NCI-H2171 treated with DMSO at 0.1 percent for 48 hours (cell line): ENCODE measurements at regions not wholly inside any gene's neighbourhood (a gene's known extent, or its start where the extent isn't known, plus 50 kb on each side); places are given as distances from the start of the nearest gene placed in this dataset.
"Not testable (repeated sequence)": the region's sequence is repeated elsewhere in the genome, so short reads cannot be mapped to it uniquely, and the experiment has no call there.

ENCODE experiments used
- DNase-seq: peaks from one replicate; lab custom pipeline; 2025; lab: John Stamatoyannopoulos, UW

DNA sequence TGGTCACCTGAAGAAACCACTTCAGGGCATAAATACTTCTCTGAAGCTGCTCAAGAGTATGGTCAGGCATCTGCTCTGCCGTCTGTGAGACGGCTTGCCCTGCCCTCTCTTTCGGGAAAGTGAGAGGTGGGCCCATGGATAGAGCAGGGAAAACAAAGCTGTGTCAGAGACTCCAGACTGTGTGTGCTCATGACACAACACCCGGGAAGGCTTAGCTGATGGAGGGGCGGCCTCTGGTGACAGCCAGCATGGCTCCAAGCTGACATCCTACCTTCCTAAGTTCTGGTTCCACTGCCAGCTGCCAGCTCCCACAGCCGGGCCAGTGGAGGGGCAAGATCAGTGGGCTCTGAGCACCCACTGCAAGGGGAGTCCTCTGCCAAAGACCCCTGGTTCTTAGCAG is 215.3 kb downstream of the ANKRD30B start:
- DNase-seq, result no peak

DNA sequence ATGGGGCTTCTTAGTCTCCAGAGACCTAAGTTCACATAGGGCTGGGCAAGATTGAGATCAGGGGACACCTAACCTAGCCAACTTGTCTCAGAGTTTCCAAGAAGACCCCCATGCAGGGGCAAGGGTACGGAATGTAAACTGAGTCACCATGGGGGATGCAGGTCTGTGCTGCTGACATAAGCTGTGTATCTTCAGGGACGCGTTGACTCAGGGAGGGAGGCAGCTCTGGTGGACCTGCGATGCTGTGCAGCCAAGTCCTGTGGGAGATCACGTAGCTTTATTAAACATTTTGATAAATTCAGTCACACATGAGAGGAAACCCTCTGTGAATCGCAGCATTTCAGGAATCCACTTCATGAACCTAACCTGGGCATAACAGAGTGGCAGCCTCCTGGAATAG is 216.0 kb downstream of the ANKRD30B start:
- DNase-seq, result no peak

DNA sequence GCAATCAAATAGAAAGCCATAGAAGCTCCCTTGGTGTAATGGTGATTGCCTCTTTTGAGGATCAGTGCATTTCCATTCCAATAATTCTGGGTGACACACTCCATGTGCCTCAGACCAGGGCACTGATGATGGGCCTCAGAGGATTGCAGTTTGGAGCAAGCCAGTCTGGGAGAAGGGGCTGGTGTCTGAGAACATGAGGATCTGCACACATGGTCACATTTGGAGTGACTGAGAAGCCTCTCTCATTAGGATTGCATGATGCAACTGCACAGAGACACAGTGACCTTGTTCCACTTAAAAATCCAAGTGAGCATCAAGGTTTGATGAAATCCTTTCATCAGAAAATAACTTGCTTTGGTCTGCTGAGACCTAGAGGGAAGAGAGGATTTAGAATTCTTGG is 216.4 kb downstream of the ANKRD30B start:
- DNase-seq, result no peak

DNA sequence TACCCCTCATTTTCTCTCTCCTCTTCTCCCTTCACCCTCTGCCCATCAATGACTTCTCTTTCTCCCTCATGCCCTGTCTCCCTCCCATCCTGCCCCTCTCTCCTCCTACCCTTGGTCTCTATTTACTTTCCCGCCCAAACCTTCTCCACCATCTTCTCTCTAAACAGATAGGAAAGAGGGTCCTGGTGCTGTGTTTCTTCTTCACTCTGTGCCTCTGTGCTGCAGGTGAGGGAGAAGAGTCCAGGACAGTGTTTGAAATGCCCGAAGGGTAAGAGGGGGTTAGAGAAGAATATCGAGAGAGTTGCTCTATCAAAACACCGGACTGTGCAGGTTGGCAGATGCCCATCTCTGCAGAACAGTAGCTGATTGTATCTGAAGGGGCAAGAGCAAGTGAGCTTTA is 217.0 kb downstream of the ANKRD30B start:
- not testable (repeated sequence) for DNase-seq

DNA sequence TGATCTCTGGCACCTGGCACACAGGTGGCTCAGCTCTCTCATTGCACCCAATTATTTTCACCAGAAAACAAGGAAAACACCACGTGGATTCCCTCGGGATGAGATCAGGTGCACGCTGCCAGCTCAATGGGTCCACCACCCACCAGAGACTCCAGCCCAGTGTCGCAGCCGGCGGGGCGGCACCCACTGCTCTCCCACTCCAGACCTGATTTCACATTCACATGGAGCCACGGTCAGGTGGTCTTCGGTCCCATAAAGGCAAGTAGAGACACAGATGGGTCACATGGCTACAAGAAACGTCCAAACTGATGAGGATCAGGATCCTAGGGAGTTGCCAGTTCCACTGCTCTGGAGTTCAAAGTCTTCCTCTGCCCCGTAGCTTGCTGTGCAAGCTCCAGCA is 217.6 kb downstream of the ANKRD30B start:
- DNase-seq, result no peak

DNA sequence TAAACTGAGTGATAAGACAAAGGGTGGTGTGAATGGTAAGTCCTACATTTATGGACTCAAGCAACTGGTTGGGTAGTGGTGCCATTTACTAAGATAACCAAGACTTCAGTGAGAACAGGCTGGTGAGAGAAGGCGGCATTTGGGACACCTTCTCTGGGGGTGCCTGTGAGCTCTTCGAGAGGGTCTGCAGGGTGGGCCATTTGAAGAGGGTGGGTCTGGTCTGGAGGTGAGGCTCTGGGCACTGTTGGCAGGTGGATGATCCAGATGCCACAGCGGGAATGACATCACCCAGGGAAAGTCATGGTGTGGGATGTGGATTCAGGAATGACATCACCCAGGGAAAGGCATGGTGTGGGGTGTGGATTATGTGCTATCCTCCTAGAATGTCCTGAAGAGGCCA is 219.3 kb downstream of the ANKRD30B start:
- not testable (repeated sequence) for DNase-seq

DNA sequence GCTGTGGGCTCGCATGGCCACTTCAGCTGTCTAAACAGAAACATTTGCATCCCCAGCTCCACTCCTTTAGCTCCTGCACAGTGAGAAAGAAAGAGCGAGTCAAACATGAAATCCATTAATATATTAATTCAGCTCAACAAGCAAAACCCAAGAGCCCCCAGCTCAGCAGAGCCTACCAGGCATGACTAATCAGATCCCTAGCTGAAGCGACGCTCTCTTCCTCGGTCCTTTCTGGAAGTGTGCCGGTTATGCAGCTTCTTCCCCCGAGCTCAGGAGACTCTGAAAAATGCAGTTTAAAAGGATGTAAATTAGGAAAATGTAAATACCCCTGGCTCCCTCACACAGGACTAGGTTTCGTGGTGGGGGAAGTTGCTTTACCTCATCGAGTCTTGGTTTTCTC is 221.5 kb downstream of the ANKRD30B start:
- DNase-seq, result no peak

DNA sequence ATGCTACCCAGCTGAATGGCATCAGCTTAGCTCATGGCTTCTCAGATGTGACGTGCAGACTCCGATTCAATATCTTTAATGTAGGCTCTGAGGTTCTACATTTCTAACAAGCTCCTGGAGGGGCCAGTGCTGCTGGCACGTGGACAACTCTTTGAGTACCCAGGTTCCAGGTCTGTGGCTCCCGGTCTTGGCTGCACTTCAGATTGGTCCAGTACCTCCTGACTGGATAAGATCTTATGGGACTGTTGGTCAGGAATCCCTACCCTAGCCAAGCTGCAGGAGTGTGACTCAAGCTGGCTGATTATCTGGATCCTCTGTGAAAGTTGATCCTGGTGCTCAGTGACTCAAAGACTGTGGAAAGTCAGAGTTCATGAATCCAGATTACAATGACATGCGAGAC is 222.1 kb downstream of the ANKRD30B start:
- DNase-seq, result no peak

DNA sequence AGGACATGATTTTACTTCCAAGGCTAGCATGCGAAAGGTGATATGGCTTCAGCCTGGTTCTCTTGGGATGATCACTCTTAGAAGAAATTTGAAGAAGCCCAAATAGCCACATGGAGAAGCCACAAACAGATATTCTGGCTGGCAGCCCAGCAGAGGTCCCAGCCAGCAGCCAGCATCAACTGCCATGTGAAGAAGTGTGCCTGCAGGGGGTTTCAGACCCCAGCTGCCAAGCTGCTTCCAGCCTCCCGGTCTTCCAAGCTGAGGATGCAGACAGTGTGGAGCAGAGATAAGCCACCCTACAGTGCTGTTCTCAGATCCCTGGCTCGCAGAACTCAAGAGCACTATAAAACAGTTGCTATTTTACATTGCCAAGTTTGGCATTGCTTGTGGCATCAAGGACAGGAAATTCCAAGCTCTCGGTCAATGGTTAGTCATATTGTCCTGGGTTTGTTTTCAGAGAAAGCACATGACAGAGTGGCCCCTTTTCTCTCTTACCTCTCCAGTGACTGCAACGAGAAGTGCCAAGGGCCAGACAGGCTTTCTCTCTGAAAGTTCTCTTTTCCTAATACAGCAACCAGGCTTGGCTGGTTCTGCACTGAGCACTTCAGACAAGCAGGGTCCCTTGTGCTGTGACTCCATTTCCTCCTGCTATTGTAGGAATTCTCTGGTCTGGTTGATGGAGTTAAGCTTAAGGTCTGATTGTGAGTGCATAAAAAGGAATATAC is 223.7 kb downstream of the ANKRD30B start:
- peak; percentile 2 for DNase-seq

DNA sequence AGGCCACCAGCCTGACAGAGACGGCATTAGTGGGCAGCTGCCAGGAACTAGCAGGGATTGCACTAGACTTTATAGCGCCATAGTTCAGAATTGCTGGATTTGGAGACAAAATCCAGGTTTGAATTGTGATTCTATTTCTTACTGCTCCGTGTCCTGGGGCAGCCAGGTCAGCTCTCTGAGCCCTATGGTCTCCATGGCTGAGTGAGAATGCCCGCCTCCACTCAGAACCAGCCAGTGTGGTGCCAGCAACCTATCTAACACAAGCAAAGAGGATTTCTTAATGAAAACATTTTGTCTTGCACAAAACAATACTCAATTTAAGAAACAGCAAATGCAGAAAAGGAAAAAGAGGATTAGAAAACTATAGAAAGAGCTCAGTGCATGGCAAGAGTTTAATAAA is 225.4 kb downstream of the ANKRD30B start:
- not testable (repeated sequence) for DNase-seq

DNA sequence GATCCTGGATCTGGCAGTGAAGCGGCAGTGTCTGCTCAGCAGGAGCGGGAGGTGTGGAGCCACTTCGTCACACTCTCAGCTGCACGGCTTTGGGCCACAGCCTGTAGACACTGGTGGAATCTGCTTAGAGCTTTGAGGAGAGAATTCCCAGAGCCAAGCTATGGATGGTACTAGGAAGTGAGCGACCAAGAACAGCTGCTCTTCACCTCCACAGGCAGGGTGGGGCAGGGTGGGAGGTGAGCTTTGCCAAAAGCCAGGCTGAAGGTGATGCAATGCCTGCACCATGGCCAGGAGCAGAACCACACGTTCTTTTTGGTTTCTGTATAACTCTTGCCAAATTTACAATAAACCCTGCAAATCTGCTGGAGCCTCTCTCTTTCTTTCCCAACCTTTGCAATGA is 226.1 kb downstream of the ANKRD30B start:
- DNase-seq, result no peak

DNA sequence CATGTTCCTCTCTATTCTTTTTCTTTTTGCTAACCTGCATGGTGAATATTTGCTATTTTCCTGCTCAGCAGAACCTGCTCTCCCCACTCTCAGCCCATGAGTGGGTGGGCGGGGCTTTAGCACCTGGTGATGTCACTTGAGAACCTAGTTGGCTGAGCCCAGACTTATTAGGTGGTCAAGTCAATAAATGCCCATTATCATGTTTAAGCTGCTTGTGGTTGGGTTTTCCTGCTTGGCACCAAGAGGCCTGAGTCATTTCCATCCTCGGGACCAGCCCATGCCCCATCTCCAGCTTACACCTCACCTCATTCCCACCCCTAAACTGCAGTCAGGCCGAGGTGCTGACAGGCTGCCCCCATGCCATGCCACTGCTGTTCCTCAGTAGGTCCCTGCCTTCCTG is 226.6 kb downstream of the ANKRD30B start:
- no peak for DNase-seq

DNA sequence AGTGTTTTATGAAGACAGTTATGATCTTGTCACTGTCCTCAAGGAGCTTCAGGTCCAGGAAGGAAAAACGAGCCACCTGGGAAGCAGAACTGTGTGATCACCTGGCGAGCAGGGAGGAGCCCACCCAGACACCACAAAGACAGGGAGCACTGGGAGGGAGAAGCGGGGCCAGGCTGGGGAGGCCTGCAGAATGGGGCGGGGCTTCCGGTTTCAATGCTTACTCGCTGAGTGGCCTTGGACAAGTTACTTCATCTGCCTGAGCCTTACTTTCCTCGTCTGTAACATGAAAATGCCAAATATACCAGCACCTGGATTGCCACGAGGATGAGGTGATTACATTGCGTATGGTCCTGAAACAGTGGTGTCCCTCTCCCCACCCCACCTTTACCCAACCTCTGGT is 227.5 kb downstream of the ANKRD30B start:
- DNase-seq, result no peak

DNA sequence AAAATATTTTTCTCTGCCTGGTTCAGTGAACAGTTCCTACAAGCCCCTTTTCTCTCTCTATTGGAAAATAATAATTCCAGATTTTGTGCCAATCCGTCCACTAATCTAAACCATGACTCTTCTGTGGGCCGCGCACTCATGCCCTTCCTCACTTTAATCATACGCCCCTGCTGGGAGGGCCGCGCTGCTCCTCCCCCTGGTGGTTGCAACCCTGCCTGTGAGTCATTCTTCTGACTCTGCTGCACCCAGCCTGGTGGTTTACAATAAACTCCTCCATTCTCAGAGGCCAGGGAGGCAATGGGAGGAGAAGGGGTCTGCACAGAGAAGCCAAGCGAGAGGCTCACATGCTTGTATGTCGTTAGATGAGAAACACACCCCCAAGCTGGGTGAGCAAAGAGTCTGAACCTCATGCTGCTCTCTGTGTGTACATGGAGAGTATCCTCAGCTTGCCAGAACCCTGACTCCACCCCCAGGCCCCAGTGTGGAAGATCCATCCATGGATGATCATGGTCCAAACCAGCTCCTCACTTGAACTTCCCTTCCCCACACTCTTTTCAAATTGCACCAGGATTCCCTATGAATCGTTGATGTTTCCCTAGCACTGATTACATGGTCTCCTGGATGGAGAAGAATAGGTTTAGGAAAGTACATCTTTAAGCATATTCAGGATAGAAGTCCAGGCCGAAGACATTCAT is 228.9 kb downstream of the ANKRD30B start:
- DNase-seq, result no peak

DNA sequence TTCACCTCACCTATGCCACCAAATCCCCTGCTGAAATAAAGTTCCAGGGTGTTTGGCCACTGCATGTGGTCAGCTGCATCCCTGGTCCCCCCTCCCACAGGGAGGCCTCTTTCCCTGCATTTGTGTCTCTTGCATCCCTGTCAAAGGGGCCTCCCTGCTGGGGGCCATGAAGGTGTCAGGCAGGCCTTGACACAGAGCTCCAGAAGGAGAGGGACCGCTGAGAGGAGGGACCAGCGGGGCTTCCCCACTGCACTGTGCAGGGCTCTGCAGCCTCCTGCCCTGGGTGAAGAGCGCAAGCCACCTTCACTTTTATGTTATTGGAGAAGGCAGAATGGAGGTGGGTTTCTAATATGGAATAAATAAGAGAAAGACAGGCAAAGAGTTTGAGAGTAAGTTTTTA is 230.2 kb downstream of the ANKRD30B start:
- DNase-seq, result no peak

DNA sequence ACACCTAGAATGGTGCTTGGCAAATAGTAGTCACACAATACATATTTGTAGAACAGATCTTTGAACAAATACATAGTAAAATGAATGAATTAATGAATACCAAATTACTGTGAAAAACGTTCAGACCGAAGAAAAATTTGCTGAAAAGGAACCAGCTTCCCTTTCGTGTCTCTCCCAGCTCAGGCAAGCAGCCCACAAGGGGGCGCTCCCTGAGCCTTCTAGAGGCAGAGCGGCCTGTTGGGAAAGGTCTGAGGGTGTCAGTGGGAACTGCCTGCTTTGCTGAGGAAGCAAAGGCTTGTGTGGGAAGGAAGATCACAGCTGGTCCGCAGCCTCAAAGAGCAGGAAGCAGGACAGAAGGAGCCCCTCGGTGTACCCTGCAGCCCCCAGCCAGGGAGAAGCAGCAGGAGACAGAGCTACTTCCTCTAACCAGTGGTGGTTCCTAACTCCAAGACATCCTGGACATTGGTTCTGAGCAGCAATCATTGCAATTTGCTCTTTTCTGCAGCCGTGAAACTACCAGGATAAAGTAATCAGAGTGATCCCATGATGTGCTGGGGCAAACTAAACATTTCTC is 231.1 kb downstream of the ANKRD30B start:
- peak; percentile 2 for DNase-seq

DNA sequence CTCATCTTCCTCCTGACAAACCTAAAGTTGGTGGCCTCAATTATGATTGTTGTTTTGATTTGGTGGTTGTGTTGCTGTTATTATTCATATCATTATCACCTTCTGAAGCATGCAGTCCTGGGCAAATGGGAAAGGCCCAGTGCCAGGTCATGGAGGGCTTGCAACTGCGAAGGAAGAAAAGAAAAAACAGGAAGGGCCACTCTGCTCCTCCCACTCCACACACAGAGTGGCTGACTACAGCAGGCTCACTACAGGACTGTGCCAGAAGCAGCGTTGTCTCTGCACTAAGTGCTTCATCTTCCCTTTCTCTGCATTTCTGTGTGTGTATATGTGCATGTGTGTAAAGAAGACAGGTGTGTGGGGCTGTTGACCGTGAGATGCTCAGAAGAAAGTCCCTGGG is 231.9 kb downstream of the ANKRD30B start:
- DNase-seq, result no peak

DNA sequence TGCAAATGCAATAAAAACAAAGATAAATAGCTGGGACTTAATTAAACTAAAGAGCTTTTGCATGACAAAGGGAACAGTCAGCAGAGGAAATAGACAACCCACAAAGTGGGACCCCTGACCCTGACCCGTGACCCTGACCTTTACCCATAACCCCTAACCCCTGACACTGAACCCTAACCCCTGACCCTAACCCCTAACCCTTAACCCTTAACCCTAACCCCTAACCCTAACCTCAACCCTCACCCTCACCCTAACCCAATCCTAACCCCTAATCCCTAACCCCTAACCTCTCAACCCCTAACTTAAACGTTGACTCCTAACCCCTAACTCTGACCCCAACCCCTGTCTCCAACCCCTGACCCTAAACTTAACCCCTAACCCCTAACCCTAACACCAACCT is 236.6 kb downstream of the ANKRD30B start:
- not testable (repeated sequence) for DNase-seq

DNA sequence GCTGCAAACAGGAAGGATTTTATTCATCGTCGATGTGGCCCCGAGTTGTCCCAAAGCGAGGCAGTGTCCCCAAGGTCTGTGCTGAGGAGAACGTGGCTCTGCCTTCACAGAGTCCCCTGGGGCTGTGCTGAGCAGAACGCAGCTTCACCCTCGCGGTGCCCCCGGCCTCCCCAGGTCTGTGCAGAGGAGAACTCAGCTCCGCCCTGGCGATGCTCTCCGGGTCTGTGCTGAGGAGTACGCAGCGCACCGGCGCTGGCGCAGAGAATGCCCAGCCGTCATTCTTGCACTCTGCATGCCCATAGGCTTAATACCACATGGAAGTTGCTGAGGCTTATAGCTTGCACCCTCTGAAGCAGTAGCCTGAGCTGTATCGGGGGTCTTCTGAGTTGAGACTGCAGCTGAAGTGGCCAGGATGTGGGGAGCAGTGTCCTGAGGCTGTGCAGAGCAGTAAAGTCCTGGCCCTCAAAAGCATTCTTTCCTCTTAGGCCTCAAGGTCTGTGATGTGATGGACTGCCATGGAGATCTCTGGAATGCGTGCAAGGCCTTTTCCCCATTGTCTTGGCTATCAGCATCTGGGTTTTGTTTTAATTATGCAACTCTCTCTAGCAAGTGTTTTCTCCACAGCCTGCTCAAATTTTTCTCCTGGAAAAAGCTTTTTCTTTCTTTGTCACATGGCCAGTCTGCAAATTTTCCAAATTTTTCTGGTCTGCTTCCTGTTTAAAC is 237.5 kb downstream of the ANKRD30B start:
- not testable (repeated sequence) for DNase-seq

DNA sequence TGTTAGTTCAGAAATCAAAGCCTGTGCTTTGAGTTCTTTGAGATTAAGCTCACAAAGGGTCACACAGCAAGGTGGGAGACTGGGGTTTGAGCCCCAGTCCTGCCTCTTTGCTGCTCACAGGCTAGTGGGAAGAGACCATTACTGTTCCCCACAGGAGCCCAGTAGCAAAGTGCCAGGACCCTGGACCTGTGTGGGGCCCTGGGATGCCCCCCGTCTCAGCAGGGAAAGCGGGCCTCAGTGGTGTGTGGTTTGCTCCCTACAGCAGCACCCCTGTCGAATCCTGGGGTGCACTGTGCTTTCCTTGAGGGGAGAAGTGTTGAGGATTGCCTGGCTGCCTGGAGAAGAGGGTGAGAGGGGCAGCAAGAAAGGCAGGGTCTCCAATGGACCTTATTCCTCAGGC is 239.4 kb downstream of the ANKRD30B start:
- DNase-seq, result not testable (repeated sequence)

DNA sequence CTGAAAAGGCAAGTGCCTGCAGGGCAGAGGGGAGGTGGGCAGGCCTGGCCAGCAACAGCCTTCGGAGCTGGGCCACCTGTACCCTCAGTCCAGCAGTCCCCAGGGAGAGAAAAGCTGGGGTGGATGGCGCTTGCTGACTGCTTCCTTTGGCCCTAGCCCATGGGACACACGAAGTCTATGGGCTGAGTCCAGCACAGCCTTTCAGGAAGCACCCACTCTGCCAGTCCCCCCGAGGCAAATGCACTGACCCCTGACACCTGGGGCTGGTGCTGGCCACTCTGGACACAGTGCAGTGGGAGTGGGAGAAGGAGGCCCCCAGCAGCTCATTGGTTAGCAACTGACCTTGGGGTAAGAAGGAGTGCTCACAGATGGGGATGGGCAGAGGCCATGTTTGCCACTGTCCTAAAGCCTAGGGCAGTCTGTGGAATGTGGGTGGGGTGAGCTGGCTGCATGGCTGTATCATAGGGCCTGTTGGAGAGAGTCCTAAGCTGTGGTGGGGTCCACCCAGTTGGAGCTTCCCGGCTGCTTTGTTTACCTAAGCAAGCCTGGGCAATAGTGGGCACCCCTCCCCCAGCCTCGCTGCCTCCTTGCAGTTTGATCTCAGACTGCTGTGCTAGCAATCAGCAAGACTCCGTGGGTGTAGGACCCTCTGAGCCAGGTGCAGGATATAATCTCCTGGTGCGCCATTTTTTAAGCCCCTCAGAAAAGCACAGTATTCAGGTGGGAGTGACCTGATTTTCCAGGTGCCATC is 240.2 kb downstream of the ANKRD30B start:
- DNase-seq, result not testable (repeated sequence)

DNA sequence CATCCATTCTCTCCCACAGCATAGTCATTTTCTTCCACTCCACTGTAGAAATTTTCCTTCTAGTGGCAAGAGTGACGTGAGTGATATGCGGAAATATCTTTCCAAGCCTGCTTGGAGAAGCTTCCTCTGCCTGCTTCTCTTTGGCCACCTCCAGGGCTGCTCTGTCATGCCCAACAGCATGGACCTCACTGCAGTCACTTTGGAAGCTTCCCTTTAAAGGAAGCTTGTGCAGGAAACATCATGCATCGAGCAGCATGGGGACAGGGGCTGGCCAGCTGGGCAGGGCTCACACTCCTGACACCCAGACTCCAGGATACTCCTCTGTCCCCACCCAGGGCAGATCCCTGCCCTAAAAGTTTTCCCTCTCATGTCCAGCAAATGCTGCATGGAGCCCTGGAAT is 241.6 kb downstream of the ANKRD30B start:
- not testable (repeated sequence) for DNase-seq
